ENCODE measurements at regions not wholly inside any gene's neighbourhood (a gene's known extent, or its start where the extent isn't known, plus 50 kb on each side); places are given as distances from the start of the nearest gene placed in this dataset.

- DNase-seq = peak; percentile 48
Observed at GRCh38 chr15:47548231-47548630, 169.1 kb upstream of the SEMA6D start.

- no peak for DNase-seq
Observed at GRCh38 chr15:47548986-47549385, 168.3 kb upstream of the SEMA6D start.

- no peak for DNase-seq
Observed at GRCh38 chr15:47551079-47551478, 166.2 kb upstream of the SEMA6D start.

GRCh38 chr15:47551546-47551945, 165.8 kb upstream of the SEMA6D start:
- no peak for DNase-seq

- no peak for DNase-seq
Observed at GRCh38 chr15:47552978-47553608, 164.2 kb upstream of the SEMA6D start.

- no peak for DNase-seq
Observed at GRCh38 chr15:47553947-47554346, 163.4 kb upstream of the SEMA6D start.

GRCh38 chr15:47561102-47561501, 156.2 kb upstream of the SEMA6D start:
- no peak for DNase-seq

GRCh38 chr15:47565949-47566348, 151.4 kb upstream of the SEMA6D start:
- no peak for DNase-seq

- no peak for DNase-seq
Observed at GRCh38 chr15:47566610-47567009, 150.7 kb upstream of the SEMA6D start.

GRCh38 chr15:47568030-47568429, 149.3 kb upstream of the SEMA6D start:
- DNase-seq = no peak

GRCh38 chr15:47570044-47570443, 147.3 kb upstream of the SEMA6D start:
- no peak for DNase-seq

- DNase-seq = no peak
Observed at GRCh38 chr15:47570451-47570850, 146.9 kb upstream of the SEMA6D start.

- no peak for DNase-seq
Observed at GRCh38 chr15:47570881-47571640, 146.2 kb upstream of the SEMA6D start.

GRCh38 chr15:47573673-47574072, 143.6 kb upstream of the SEMA6D start:
- DNase-seq = no peak

- no peak for DNase-seq
Observed at GRCh38 chr15:47577000-47577399, 140.3 kb upstream of the SEMA6D start.

- no peak for DNase-seq
Observed at GRCh38 chr15:47577461-47577860, 139.8 kb upstream of the SEMA6D start.

- no peak for DNase-seq
Observed at GRCh38 chr15:47582233-47582632, 135.1 kb upstream of the SEMA6D start.

- DNase-seq = no peak
Observed at GRCh38 chr15:47584316-47584715, 133.0 kb upstream of the SEMA6D start.

- no peak for DNase-seq
Observed at GRCh38 chr15:47586653-47587224, 130.6 kb upstream of the SEMA6D start.

GRCh38 chr15:47587940-47588802, 129.1 kb upstream of the SEMA6D start:
- DNase-seq = no peak

- DNase-seq = no peak
Observed at GRCh38 chr15:47588958-47589357, 128.3 kb upstream of the SEMA6D start.

GRCh38 chr15:47598996-47599395, 118.3 kb upstream of the SEMA6D start:
- DNase-seq = no peak

GRCh38 chr15:47599806-47600205, 117.5 kb upstream of the SEMA6D start:
- no peak for DNase-seq
